GM23338 (cell line): ENCODE measurements at regions not wholly inside any gene's neighbourhood (a gene's known extent, or its start where the extent isn't known, plus 50 kb on each side); places are given as distances from the start of the nearest gene placed in this dataset.

ENCODE experiments used
- ATAC-seq: fragments of 200-7000 bp; cut with Tn5 transposase; 3 replicates; pipeline ENCODE4 v1.9.1; 2020
- DNase-seq: peaks from one replicate; pipeline ENCODE4 v3.0.0-alpha.2; 2015; ENCODE audit warnings: low spot score
- H2AFZ ChIP-seq: fragments of 200-600 bp; sonication (generic); 2 replicates; pipeline ENCODE4 v1.8.0; 2016; ENCODE audit warnings: antibody characterized with exemption, mild to moderate bottlenecking, moderate library complexity
- H3F3A ChIP-seq: fragments of 200-600 bp; sonication (generic); replicated peaks from 2 replicates; pipeline ENCODE4 v1.8.0; 2017; ENCODE audit warnings: antibody characterized with exemption, mixed run types, low read depth
- H3K27ac ChIP-seq: fragments of 200-600 bp; sonication (generic); 2 replicates; pipeline ENCODE4 v1.6.1; 2016; ENCODE audit warnings: low read depth
- H3K27me3 ChIP-seq: fragments of 200-600 bp; sonication (generic); 2 replicates; pipeline ENCODE4 v1.8.0; 2016; ENCODE audit warnings: mild to moderate bottlenecking, mixed run types, moderate library complexity; ENCODE audit not compliant: insufficient read depth
- H3K36me3 ChIP-seq: fragments of 200-600 bp; sonication (generic); 2 replicates; pipeline ENCODE4 v1.8.0; 2016; ENCODE audit warnings: mild to moderate bottlenecking; ENCODE audit not compliant: insufficient read depth
- H3K4me1 ChIP-seq: fragments of 200-600 bp; sonication (generic); 2 replicates; pipeline ENCODE4 v1.8.0; 2016; ENCODE audit warnings: mild to moderate bottlenecking, moderate library complexity; ENCODE audit not compliant: insufficient read depth
- H3K4me2 ChIP-seq: fragments of 200-600 bp; sonication (generic); 2 replicates; pipeline ENCODE4 v1.7.1; 2017; ENCODE audit warnings: mixed run types
- H3K4me3 ChIP-seq: fragments of 200-600 bp; sonication (generic); 2 replicates; pipeline ENCODE4 v1.6.1; 2016; ENCODE audit warnings: mixed run types
- H3K79me2 ChIP-seq: fragments of 200-600 bp; sonication (generic); replicated peaks from 2 replicates; pipeline ENCODE4 v1.8.0; 2017; ENCODE audit warnings: mild to moderate bottlenecking; ENCODE audit not compliant: insufficient read depth
- H3K9me2 ChIP-seq: fragments of 200-600 bp; sonication (generic); 2 replicates; pipeline ENCODE4 v1.8.0; 2017; ENCODE audit not compliant: insufficient read depth
- H4K20me1 ChIP-seq: fragments of 200-600 bp; sonication (generic); replicated peaks from 2 replicates; pipeline ENCODE4 v1.8.0; 2017; ENCODE audit warnings: mild to moderate bottlenecking; ENCODE audit not compliant: insufficient read depth
- H3K27ac Mint-ChIP-seq: 2 replicates; pipeline ENCODE4 v1.8.0; 2020; ENCODE audit warnings: inconsistent platforms, mild to moderate bottlenecking, moderate library complexity, mixed read lengths
- H3K27me3 Mint-ChIP-seq: 3 replicates; pipeline ENCODE4 v1.8.0; 2022; ENCODE audit warnings: low read depth, mild to moderate bottlenecking, moderate library complexity, mixed read lengths, inconsistent platforms; ENCODE audit not compliant: insufficient read depth, poor library complexity
- H3K36me3 Mint-ChIP-seq: 3 replicates; pipeline ENCODE4 v1.8.0; 2021; ENCODE audit warnings: low read depth, mild to moderate bottlenecking, inconsistent platforms, moderate library complexity, mixed read lengths
- H3K4me1 Mint-ChIP-seq: 3 replicates; pipeline ENCODE4 v1.8.0; 2020; ENCODE audit warnings: mild to moderate bottlenecking, inconsistent platforms, mixed read lengths
- H3K4me3 Mint-ChIP-seq: 3 replicates; pipeline ENCODE4 v1.8.0; 2021; ENCODE audit warnings: moderate library complexity, mild to moderate bottlenecking, inconsistent platforms, mixed read lengths
- H3K9me3 Mint-ChIP-seq: 3 replicates; pipeline ENCODE4 v1.8.0; 2020; ENCODE audit warnings: moderate library complexity, mild to moderate bottlenecking, inconsistent platforms, mixed read lengths
- CREB1 ChIP-seq: fragments of 250-450 bp; sonication (Bioruptor Pico); IDR thresholded peaks from 2 replicates; pipeline ENCODE4 v1.5.0; 2020; ENCODE audit warnings: low read depth, mild to moderate bottlenecking, moderate library complexity
- CTCF ChIP-seq, 2 experiments: fragments of 200-600 bp in 1 of 2; sonication (generic) in 1 of 2; conservative IDR thresholded peaks; 2 replicates each; pipeline versions ENCODE4 v1.5.1 to v1.6.1; 2016 to 2017; ENCODE audit warnings: antibody characterized with exemption in 2 of 2, low read depth in 2 of 2, mild to moderate bottlenecking in 2 of 2, moderate library complexity in 1 of 2
- ETS1 ChIP-seq: IDR thresholded peaks from 2 replicates; pipeline ENCODE4 v1.6.1; 2016; ENCODE audit warnings: antibody characterized with exemption
- EZH2 ChIP-seq: fragments of 200-600 bp; sonication (generic); IDR thresholded peaks from one replicate; pipeline ENCODE4 v1.8.0; 2017; ENCODE audit warnings: antibody characterized with exemption, mild to moderate bottlenecking, low read depth; ENCODE audit not compliant: unreplicated experiment
- EZH2phosphoT487 ChIP-seq: fragments of 200-600 bp; sonication (generic); IDR thresholded peaks from one replicate; pipeline ENCODE4 v1.8.1; 2018; ENCODE audit warnings: antibody characterized with exemption; ENCODE audit not compliant: unreplicated experiment
- JUNB ChIP-seq: IDR thresholded peaks from one replicate; pipeline ENCODE4 v1.6.1; 2016; ENCODE audit warnings: antibody characterized with exemption; ENCODE audit not compliant: unreplicated experiment
- NANOG ChIP-seq: IDR thresholded peaks from 2 replicates; pipeline ENCODE4 v1.6.1; 2016; ENCODE audit warnings: antibody characterized with exemption, borderline replicate concordance
- POLR2AphosphoS5 ChIP-seq: IDR thresholded peaks from 2 replicates; pipeline ENCODE4 v1.6.1; 2016; ENCODE audit warnings: antibody characterized with exemption, low read depth
- REST ChIP-seq: IDR thresholded peaks from one replicate; pipeline ENCODE4 v1.6.1; 2018; ENCODE audit warnings: antibody characterized with exemption; ENCODE audit not compliant: unreplicated experiment
- STAT1 ChIP-seq: IDR thresholded peaks from one replicate; pipeline ENCODE4 v1.6.1; 2016; ENCODE audit warnings: antibody characterized with exemption; ENCODE audit not compliant: unreplicated experiment
- ZNF114 ChIP-seq: fragments of 250-450 bp; sonication (Bioruptor Pico); IDR thresholded peaks from 2 replicates; pipeline ENCODE4 v1.5.0; 2020; ENCODE audit warnings: mild to moderate bottlenecking, moderate library complexity
- ZNF331 ChIP-seq: fragments of 250-450 bp; sonication (Bioruptor Pico); IDR thresholded peaks from 2 replicates; pipeline ENCODE4 v1.5.0; 2020; ENCODE audit warnings: low read depth, mild to moderate bottlenecking, moderate library complexity
- ZNF462 ChIP-seq: fragments of 250-450 bp; sonication (Bioruptor Pico); IDR thresholded peaks from 2 replicates; pipeline ENCODE4 v1.5.0; 2020; ENCODE audit warnings: mild to moderate bottlenecking, moderate library complexity

- Histone ChIP-seq H3K4me3 (no peak overlapping the region), H3K9me2 (peaks cover 10% of the 10 kb centered on the region; the same call in 1 of the 2 replicates), H3K4me2 (no peak overlapping the region), H3K79me2 (no peaks in the 10 kb centered on the region), H3K27ac (no peak overlapping the region), H3K4me1 (peaks cover 4% of the 10 kb centered on the region), H3K36me3 (no peaks in the 10 kb centered on the region), H4K20me1 (no peaks in the 10 kb centered on the region), H3F3A (no peaks in the 10 kb centered on the region), H3K27me3 (no peaks in the 10 kb centered on the region), H2AFZ (peak overlapping the region; percentile 79; the same call in 1 of the 2 replicates)
- H3K4me3 Mint-ChIP-seq, result no peak overlapping the region
- ATAC-seq, result no peak
- peaks cover 8% of the 10 kb centered on the region for H3K4me1 Mint-ChIP-seq
- H3K27me3 Mint-ChIP-seq, result no peaks in the 10 kb centered on the region
- DNase-seq, result no peak
- H3K27ac Mint-ChIP-seq, result no peak overlapping the region
- no peak for TF ChIP-seq REST
- no peak for TF ChIP-seq POLR2AphosphoS5
- no peak for TF ChIP-seq ETS1
- TF ChIP-seq NANOG, result no peak
- no peak for TF ChIP-seq CTCF (conservative IDR thresholded peaks at IDR 0.05; ENCODE audit: low read depth in 2 of 2)
- TF ChIP-seq JUNB, result no peak
- TF ChIP-seq STAT1, result no peak
- no peak for TF ChIP-seq ZNF114 (CRISPR knock-in tag)
- no peak for TF ChIP-seq EZH2
- no peak for TF ChIP-seq ZNF331 (CRISPR knock-in tag)
- no peak for TF ChIP-seq CREB1 (CRISPR knock-in tag)
- TF ChIP-seq ZNF462 (CRISPR knock-in tag), result no peak
- no peak for TF ChIP-seq EZH2phosphoT487
- no peaks in the 10 kb centered on the region; the same call in 2 of the 3 replicates for H3K9me3 Mint-ChIP-seq
- no peaks in the 10 kb centered on the region for H3K36me3 Mint-ChIP-seq
Measured at GRCh38 chr1:163421701-163422100, 99.9 kb downstream of the NUF2 start.
